ENCODE measurements at regions not wholly inside any gene's neighbourhood (a gene's known extent, or its start where the extent isn't known, plus 50 kb on each side); places are given as distances from the start of the nearest gene placed in this dataset.

GRCh38 chr5:7324919-7325318, 71.0 kb upstream of the ADCY2 start:
- TF ChIP-seq POLR2AphosphoS5 (IDR thresholded peaks at IDR 0.05) (no peak), CTCF (IDR thresholded peaks at IDR 0.05) (no peak), EP300 (IDR thresholded peaks at IDR 0.05) (no peak), POLR2A (IDR thresholded peaks at IDR 0.05) (no peak)

Data from suprapubic skin (tissue), 4 donors.